ENCODE measurements at regions not wholly inside any gene's neighbourhood (a gene's known extent, or its start where the extent isn't known, plus 50 kb on each side); places are given as distances from the start of the nearest gene placed in this dataset.
A peak's percentile ranks its signal among the peaks of the same experiment; 100 is the strongest.
"Not testable (repeated sequence)": the region's sequence is repeated elsewhere in the genome, so short reads cannot be mapped to it uniquely, and the experiment has no call there.

DNA sequence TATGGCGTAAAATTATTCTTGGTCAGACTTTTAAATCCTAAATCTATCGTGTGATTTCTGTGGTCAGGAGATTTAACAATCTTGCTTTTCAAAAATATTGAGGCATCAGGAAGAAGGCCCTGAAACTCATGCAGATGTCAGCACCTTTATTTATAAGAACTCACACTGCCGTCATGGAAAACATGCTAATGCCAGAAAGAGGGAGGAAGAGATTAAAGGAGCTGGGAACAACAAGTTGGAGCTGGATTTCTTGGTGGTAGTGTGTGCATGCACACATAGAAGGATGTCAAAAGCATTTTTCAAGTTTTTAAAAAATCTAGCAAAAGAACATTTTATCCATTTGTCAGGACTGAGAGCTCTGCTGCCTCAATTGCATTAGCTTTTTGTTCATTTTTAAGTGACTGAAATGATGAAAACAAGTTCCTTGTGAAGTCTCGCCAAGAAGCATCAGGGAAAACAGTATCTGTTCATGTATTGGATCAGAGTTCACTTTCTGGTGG is 342.5 kb downstream of the SPRY2 start:
- no peak for DNase-seq (ENCODE audit: insufficient read length, low spot score)
- FAIRE-seq = no peak

DNA sequence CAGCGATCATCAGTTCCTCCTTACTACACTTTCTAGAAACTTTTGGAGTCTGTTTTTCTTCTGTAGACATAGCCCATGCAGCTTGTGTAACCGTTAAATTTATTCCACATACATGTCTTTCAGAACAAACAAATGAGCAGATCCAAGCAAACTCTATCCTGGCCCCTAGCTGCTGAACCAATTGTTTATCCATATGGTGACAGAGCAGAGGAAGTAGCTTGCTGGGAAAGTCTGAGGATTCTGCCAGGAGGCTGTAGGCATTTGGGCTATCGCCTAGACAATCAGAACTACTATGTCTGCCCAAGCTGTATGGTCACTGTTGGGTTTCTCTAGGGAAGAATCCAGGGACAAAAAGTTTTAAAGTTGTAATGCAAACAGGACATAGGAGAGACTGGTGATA is 343.7 kb downstream of the SPRY2 start:
- DNase-seq (ENCODE audit: insufficient read length, low spot score) (no peak), FAIRE-seq (no peak)

DNA sequence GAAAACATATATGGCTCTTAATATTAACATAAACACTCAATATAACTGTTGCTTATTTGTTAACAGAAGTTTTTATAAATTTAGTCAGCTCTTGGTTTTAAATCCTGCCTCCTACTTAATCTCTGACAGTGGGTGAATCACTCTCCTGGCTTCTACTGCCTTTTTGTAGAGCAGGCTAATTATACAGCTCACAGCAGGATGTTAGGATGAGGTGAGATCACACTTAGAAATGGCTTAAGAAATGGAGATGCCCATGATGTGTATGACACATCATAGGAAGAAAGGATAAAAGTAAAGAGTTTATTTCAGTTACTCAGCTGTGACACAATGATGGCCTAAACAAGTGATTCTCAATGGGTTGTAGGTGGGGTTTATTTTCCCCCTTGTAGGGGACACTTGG is 345.6 kb downstream of the SPRY2 start:
- no peak for DNase-seq (ENCODE audit: insufficient read length, low spot score)
- FAIRE-seq = no peak

DNA sequence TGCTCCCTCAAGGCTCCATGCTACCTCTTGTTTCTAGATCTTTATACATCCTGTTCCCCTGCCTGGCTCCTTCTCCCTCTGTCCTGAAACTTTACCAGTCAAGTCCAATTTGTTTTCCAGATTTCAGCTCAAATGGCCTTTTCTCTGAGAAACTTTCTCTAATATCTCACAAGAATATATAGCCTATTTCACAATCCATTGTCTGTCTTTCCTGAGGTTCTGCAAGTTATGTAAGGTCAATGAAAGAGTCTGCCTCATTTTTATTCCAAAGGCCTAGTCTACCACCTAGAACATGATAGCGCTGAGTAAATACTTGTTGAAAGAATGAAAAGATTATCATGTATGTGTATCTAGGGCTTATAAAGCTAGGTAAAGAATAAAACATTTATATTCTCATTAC is 348.8 kb downstream of the SPRY2 start:
- DNase-seq (ENCODE audit: insufficient read length, low spot score) (no peak), FAIRE-seq (no peak)

DNA sequence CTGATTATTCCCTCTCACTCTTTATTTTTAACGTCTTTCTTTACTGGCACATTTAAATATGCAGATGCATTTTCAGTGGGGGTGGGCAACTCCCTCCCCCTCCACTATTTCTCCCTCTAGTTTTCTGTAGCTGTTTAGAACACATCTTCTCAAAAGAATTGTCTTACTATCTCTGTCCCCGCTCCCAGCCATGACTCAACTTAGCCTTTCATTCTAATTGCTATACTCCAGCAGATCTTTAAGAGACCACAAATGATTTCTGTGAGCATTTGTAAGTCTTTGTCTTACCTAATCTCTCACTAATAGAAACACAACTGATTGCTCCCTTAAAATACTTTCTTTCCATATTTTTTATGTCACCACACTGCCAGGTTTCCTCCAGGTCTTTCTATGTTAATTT is 350.9 kb downstream of the SPRY2 start:
- FAIRE-seq (no peak), DNase-seq (ENCODE audit: insufficient read length, low spot score) (no peak)

DNA sequence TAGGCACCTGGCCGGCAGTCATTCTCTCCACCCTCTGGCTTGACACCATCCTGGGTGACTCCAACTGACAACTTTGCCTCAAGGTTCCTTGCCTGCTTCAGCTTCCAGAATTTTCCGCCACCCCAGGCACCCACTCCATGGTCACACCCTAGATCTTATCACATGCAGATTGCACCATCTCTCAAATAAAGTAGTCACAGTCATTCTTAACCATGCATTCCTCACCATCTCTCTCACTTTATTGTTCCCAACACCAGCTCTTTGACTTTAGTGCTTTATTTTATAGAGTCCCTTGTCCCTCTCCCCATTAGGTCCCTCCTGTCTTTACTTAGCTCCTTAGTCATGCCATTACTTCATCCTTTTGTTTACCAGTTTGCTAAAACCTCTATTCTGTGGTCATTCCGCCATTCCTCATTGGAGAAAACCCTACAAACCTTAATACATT is 351.7 kb downstream of the SPRY2 start:
- no peak for FAIRE-seq
- no peak for DNase-seq (ENCODE audit: insufficient read length, low spot score)

DNA sequence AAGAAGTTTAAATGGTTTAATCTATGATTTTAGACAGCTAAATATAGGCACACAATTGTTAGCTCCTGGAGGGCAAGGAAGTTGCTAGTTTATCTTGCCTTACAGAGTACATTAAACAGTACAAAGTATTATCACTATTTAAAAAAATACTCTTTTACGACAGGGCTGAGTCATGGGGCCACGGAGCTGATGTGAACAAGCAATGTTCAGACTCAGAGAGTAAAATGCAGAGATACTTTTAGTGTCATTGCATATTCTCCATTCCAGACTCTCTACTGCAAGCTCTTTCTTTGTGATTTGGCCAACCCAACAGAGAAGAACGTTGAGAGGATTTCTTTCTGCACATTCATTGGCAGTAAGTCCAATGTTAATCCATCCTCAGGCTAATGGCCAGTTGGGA is 352.4 kb downstream of the SPRY2 start:
- DNase-seq (ENCODE audit: insufficient read length, low spot score) (no peak), FAIRE-seq (no peak)

DNA sequence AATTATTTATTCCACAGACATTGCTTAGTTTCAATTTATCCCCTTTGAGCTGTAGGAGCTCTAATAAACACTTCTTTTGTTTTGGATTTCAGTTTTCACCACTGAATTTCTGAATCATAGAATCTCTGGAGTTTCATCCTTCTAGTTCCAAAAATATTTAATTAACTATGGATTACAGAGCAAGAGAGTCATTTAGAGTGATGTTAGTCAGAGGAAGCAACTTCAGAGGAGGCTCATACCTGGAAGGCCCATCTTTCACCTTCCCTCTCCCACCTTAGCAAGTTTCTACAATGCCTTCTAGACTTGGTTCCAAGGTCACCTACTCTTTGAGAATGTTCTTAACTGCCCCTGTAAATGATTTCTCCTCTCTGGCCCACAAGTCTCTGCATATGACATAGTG is 353.2 kb downstream of the SPRY2 start:
- FAIRE-seq = no peak
- no peak for DNase-seq (ENCODE audit: insufficient read length, low spot score)

DNA sequence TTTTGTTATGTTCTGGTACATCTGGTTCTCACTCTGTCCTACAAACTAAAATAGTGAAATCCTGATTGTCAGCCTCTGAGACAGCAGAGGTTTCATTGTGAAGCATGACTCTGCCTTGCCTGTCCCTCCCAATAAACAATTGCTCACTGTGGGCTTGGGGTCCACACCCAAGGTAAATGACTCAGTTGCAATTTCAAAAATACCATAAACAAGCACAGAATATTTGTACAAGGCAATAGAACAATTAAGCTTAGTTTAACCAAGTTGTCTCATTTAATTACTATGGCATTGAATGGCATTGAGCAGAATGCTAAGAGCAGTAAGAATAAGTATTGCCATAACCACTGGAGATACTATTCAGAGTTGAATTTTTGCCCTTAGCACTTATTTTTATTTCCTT is 353.6 kb downstream of the SPRY2 start:
- no peak for DNase-seq (ENCODE audit: insufficient read length, low spot score)
- FAIRE-seq = no peak

DNA sequence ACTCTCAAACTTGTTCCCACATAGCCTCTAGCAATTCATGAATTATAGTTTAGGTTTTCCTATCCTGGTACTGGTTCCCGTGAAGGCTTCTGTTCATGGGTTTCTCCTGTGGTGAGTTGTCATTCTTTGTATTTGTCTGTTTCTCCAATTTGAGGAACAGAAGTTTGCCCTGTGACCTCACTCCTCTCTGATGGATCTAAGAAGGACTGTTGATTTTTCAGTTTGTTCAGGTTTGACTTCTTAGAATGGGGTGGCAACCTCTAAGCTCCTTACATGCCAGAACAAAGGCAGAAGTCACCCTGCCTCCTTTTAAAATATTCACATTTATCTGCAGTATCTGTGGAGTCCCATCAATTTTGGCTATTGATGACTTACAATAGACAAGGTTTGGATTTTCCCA is 354.0 kb downstream of the SPRY2 start:
- DNase-seq (ENCODE audit: insufficient read length, low spot score) (no peak), FAIRE-seq (no peak)

DNA sequence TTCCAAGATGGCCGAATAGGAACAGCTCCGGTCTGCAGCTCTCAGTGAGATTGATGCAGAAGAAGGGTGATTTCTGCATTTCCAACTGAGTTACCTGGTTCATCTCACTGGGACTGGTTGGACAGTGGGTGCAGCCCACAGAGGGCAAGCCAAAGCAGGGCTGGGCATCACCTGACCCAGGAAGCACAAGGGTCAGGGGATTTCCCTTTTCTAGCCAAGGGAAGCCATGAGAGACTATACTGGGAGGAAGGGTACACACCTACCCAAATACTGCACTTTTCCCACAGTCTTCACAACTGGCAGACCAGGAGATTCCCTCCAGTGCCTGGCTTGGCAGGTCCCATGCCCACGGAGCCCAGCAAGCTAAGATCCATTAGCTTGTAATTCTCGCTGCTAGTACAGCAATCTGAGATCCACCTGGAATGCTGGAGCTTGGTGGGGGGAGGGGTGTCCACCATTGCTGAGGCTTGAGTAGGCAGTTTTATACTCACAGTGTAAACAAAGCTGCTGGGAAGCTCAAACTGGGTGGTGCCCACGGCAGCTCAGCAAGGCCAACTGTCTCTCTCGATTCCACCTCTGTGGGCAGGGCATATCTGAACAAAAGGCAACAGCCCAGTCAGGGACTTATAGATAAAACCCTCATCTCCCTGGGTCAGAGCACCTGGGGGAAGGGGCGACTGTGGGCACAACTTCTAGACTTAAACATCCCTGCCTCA is 365.8 kb downstream of the SPRY2 start:
- not testable (repeated sequence) for FAIRE-seq; DNase-seq (ENCODE audit: insufficient read length, low spot score)

DNA sequence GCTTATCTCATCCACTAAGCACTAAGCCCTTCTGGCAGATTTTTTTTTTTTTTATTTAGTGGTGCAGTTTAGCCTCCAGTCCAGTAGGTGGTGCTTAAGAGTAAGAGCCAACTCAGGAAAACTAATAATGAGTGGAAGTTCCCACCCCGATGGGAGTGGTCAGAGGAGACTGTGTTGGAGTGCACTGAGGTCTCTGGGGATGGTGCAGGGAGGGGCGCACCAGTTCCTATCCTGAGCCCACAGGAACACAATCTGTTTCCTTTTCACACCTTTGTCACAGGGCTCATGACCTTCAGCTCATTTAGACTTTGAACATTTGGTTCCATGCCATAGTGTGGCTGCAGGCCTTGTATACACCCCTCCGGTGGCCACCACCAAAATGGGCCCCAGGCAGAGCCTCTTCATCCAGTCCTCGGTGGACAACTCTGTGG is 367.4 kb downstream of the SPRY2 start:
- peak; percentile 4 for DNase-seq (ENCODE audit: insufficient read length, low spot score)
- peak; percentile 35 for FAIRE-seq

DNA sequence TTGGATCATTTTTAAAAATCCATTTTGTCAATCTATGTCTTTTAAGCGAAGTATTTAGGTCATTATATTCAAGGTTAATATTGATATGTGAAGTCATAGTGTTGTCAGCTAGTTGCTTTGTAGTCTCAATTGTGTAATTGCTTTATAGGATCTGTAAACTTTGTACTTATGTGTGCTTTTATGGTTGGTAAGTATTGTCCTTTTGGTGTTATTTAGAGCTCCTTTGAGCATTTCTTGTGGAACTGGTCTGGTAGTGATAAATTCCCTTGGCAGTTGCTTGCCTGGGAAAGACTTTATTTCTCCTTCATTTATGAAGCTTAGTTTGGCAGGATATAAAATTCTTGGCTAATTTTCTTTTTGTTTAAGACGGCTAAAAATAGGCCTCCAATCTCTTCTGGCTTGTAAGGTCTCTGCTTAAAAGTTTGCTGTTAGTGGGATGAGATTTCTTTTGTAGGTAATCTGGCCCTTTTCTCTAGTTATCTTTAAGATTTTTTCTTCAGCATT is 368.8 kb downstream of the SPRY2 start:
- FAIRE-seq (no peak), DNase-seq (ENCODE audit: insufficient read length, low spot score) (no peak)

DNA sequence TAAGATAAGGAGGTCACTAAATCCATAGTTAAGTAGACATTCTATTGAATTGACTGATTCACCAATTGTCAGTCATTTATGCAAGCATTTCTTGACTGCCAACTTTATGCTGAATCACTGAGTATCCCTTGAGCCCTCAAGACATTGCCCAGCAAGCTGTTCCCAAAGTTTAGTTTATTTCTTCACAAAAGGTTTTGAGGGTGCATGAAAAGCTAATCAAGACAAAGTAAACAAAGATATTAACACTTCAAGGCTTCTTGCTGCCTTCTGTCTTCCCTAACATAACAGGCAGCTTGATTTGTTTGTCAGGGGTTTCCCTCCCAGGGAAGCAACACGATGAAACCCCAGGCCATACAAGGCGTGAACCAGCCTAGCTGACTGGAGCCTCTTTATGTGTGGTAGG is 374.4 kb downstream of the SPRY2 start:
- DNase-seq (ENCODE audit: insufficient read length, low spot score) = no peak
- FAIRE-seq = no peak

DNA sequence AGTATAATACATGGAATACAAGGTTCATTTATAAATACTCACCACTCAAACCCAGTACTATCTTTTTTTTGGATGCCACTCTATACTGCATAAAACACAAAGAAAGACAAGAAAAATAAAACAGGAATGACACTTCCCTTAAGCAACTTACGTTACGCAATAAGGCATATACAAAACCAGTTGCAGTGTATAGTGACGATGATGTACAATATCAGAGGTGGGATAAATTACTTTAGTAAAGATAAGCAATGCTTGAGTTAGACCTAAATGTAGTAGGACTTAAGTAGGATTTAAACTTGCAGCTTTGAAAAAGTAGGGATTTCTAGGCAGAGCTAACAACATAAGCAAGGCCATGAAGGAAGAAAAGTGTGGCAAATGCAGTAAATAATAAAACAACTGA is 374.9 kb downstream of the SPRY2 start:
- DNase-seq (ENCODE audit: insufficient read length, low spot score) = no peak
- FAIRE-seq = no peak

DNA sequence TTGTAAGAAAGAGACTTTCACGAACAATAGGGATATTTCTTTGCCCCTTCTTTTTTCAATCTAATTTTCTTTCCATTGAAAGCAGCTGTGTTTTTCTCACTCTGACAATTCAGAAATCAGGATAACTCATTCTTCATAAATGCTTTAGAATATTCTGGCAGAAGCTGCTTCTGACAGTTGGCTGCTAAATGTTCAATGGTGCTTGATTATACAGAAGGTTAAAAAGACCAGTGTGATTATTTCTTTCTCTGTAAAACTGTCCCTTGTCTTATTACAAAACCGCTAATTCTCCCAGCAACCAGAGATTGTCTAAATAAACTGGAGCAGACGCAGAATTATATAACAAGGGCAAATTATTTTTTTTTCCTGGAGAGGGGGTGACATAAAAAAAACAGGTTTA is 394.4 kb downstream of the SPRY2 start:
- no peak for FAIRE-seq

DNA sequence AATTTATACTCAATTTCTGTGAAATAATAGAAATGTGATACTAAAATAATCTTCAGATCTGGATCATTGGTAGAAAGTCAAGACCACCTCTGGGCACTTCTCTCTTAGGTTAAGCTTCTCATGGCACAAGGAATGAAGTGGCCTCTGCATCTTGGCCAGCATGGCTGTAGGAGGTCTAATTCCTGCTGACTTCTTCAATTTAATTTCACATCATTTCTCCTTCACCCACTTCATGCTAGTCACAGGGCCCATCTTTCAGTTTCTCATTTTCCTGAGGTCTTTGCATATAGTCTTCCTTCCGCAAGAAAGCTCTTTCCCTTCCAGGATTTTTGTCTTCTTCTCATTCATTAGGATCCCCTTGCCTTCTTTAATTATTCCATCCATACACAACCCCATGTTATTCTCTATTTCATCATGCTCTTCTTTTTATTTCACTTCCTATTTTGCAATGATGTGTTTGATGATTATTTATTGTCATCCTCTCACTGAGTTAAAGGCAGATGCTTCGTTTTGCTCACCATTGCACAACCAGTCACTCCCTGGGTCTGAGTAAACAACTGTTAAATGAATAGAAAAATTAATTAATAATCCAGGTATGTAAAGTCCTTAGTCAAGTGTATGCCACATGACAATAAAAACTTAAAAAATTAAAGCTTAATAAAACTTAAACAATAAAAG is 397.4 kb downstream of the SPRY2 start:
- DNase-seq (ENCODE audit: insufficient read length, low spot score) = no peak
- no peak for FAIRE-seq

More for the DNA sequence above, 394.4 kb downstream of the SPRY2 start:
- no peak for DNase-seq (ENCODE audit: insufficient read length, low spot score)

DNA sequence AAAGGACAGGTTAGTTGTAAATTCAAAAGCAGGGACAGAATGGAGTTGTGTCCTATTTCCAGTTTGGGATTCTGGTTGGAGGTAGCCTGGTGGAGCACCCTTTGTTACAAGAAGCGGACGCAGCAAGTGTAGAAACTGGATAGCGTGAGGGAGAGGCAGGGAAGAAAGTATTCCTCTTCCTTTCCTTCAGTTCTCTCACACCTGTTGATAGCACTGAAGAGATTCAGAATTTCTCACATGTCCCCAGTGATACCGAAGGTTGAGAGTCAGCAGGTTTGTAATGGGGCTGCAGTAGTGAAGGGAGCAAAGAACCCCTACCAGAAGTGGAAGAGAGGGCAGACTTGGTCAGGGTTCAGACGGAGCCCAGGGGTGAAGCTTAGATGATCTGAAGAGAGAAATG is 399.2 kb downstream of the SPRY2 start:
- FAIRE-seq = no peak
- DNase-seq (ENCODE audit: insufficient read length, low spot score) = no peak

DNA sequence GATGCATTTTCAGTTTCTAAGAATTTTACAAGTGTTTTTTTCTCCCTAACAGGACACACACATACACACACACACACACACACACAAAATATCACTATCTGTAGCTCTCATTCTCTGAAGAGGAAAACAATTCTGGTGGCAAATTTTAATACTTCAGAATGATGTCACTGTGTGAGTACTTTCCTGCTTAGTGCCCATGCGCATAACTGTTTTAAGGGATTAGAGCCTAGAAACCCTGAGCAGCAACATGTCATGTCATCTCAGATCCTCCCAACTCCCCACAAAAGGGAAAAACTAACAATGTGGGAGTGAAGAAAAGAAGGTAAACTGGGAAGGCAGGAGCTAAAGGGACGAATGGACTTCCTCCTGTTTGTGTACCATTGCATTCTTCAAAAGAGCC is 401.2 kb downstream of the SPRY2 start:
- DNase-seq (ENCODE audit: insufficient read length, low spot score) = no peak
- FAIRE-seq = no peak

DNA sequence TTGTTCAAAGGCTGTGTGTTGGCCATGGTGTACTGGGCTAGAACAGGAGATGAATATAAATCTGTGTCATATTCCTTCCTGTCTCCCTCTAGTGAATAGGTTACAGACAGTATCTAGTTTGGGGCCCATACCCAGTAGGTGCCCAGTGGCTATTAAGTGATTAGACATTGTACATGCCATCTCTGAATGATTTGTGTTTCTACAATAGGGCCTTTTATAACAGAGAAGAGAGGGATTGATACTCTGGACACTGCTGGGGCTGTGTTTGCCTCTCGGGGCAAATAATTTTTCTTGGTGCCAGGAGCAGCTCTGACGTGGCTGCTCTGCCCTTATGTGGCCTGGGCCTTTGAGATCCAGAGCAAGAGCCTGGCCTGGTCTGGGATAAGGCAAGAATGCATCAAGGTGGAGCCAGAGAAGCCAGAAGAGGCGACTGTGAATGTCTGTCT is 403.1 kb downstream of the SPRY2 start:
- FAIRE-seq = no peak
- no peak for DNase-seq (ENCODE audit: insufficient read length, low spot score)

DNA sequence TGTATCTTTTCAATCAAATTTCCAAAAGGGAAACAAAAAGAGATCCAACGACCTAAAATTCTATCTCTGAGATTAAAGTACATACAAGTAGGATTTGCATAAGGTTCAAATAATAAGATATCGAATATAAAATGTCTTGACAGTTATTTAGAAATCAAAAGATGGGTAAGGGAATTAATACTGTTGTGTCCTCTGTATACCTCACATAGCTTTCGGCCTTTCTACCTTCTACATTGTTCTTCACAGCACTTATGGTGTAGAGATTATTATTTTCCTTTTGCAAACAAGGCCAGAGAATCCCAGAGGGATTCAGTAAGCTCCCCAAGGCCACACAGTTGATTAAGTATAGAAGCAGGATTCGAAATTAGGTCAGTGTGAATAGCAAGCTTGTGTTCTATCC is 403.6 kb downstream of the SPRY2 start:
- DNase-seq (ENCODE audit: insufficient read length, low spot score) (no peak), FAIRE-seq (no peak)
